HFF-Myc (cell line): ENCODE measurements at regions not wholly inside any gene's neighbourhood (a gene's known extent, or its start where the extent isn't known, plus 50 kb on each side); places are given as distances from the start of the nearest gene placed in this dataset.

Experiments used
- DNase-seq: peaks from one replicate; pipeline ENCODE4 v3.0.0-alpha.2; 2011; ENCODE audit warnings: low read depth; ENCODE audit errors: extremely low read depth
- H3K4me3 ChIP-seq: replicated peaks from 2 replicates; pipeline ENCODE4 v1.5.1; 2011; ENCODE audit warnings: low read depth, mild to moderate bottlenecking, control low read depth, low read length
- CTCF ChIP-seq: IDR thresholded peaks from 2 replicates; pipeline ENCODE4 v1.5.1; 2012; ENCODE audit warnings: mild to moderate bottlenecking, low read depth, low read length, control low read depth; ENCODE audit errors: missing control alignments

GRCh38 chr22:27641049-27641795 is 160.3 kb downstream of the MN1 start:
- no peak overlapping the region for H3K4me3 ChIP-seq
- DNase-seq: no peak
- TF ChIP-seq CTCF: no peak

GRCh38 chr22:27642104-27642800 is 159.3 kb downstream of the MN1 start:
- no peak overlapping the region for H3K4me3 ChIP-seq
- TF ChIP-seq CTCF: no peak
- DNase-seq: no peak

DNA sequence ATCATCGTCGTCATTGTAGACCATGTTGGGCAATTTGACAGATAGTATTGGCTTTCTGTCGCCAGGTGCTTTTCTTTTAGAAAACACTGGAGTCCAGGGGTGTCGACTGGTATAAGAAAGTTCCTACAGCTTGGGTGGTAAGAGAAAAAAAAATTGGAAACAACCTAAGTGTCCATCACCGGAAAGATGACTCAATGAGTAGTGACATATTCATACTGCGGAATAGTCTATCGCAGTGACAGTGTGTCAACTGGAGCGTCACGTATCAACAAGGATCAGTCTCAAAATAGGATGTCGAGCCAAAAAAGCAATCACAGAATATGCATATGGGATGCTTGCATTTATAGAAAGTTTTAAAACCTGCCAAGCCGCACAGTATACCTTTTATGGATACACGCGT is 157.6 kb downstream of the MN1 start:
- TF ChIP-seq CTCF: no peak
- no peak overlapping the region for H3K4me3 ChIP-seq
- no peak for DNase-seq

DNA sequence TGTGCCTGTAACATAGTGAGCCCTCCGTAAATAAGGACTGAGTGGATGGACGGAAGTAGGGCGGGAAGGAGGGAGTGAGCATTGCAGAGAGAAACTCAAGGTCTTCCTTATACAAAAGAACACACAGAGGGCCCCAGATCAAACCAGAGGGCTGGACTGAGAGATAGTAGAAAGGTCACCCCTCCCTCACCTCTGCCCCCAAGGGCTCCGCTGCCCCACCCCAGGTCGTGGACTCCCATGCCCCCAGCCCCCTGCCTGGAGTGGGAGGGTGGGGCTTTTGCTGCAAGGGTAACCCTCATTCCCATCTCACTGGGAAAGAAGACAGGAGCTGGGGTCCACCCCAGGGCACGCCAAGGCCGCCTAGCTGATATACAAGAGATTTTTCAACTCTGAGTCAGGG is 157.0 kb downstream of the MN1 start:
- DNase-seq: no peak
- no peak for TF ChIP-seq CTCF
- no peak overlapping the region for H3K4me3 ChIP-seq

GRCh38 chr22:27647540-27647939 is 154.0 kb downstream of the MN1 start:
- no peak for DNase-seq
- TF ChIP-seq CTCF: no peak

GRCh38 chr22:27648074-27648473 is 153.5 kb downstream of the MN1 start:
- H3K4me3 ChIP-seq: no peak overlapping the region
- no peak for TF ChIP-seq CTCF
- DNase-seq: no peak

More at GRCh38 chr22:27647540-27647939, 154.0 kb downstream of the MN1 start:
- H3K4me3 ChIP-seq: no peak overlapping the region
